ENCODE measurements at regions not wholly inside any gene's neighbourhood (a gene's known extent, or its start where the extent isn't known, plus 50 kb on each side); places are given as distances from the start of the nearest gene placed in this dataset.

DNA sequence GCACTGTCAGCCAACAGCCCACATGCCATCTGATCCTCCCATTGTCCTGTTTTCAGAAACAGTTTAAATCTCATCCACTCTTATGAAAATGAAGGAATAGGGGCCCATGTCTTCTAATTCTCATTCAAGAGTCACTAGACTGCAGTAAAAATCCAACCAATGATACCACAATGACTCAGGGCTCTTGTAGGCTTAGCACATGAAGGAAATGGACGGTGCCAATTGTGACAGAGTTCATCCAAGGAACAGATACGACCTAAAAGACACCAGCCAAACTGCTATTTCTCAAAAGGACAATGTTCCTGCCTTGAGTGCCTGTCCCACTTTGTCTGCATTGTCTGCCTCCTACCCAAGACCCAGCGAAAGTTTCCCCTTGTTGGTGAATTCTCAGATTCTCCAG, 204.8 kb upstream of the COX10 start:
- TF ChIP-seq CTCF (conservative IDR thresholded peaks at IDR 0.05) = no peak
- TF ChIP-seq ZFX (IDR thresholded peaks at IDR 0.05) = no peak

GRCh38 chr17:13865650-13866049, 203.7 kb upstream of the COX10 start:
- H3K27ac ChIP-seq = no peak overlapping the region
- TF ChIP-seq CTCF (conservative IDR thresholded peaks at IDR 0.05) (no peak), ZFX (IDR thresholded peaks at IDR 0.05) (no peak)

More for the DNA sequence above, 204.8 kb upstream of the COX10 start:
- H3K27ac ChIP-seq = no peak overlapping the region

DNA sequence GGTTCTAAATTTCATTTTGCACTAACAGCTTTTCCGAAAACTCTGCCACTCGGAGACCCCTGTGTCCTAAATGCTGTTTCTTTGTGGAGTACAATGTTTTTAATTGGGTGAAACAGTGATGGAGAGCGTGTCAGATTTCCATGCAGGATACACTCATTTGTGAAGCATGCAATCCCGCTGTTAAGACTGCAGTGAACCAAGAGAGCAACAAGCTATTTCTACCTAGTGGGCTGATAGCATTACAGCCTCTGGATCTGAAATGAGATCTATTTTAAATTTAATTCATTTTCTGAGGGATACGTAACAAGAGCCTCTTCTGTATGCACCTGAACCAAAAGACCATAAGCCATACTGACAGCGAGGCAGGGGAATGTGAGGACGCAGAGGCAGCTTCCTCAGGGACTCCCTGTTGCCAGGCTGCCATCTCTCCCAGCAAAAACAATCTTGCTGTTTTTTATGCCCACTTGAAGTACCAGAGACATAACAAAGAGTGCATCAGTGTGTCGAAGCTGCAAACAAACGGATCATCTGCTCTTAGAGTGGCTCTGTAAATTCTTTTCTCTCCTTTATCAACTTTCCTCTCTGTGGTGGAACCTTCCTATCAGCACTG, 199.9 kb upstream of the COX10 start:
- TF ChIP-seq ZFX (IDR thresholded peaks at IDR 0.05) (no peak), CTCF (conservative IDR thresholded peaks at IDR 0.05) (no peak)

GRCh38 chr17:13871261-13871660, 198.0 kb upstream of the COX10 start:
- no peak overlapping the region for H3K27ac ChIP-seq
- TF ChIP-seq ZFX (IDR thresholded peaks at IDR 0.05) (no peak), CTCF (conservative IDR thresholded peaks at IDR 0.05) (no peak)

More for the DNA sequence above, 199.9 kb upstream of the COX10 start:
- no peak overlapping the region for H3K27ac ChIP-seq

DNA sequence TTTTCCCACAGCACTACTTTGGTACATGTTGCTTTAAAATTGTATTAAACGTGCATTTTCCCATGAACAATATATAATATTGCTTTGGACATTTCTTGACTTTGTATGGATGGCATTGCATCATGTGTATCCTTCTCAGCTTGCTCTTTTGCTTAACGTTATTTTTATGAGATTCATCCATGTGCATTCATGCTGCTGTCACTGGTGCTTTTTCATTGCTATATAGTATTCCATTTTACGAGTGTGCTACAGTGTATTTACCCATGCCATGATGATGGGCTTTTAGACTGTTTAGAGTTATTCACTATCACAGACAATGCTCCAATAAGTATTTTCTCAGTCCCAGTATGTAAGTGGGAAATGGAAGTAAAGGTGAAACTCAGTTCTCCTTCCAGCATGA, 195.2 kb upstream of the COX10 start:
- TF ChIP-seq ZFX (IDR thresholded peaks at IDR 0.05) = no peak
- TF ChIP-seq CTCF (conservative IDR thresholded peaks at IDR 0.05) = no peak

DNA sequence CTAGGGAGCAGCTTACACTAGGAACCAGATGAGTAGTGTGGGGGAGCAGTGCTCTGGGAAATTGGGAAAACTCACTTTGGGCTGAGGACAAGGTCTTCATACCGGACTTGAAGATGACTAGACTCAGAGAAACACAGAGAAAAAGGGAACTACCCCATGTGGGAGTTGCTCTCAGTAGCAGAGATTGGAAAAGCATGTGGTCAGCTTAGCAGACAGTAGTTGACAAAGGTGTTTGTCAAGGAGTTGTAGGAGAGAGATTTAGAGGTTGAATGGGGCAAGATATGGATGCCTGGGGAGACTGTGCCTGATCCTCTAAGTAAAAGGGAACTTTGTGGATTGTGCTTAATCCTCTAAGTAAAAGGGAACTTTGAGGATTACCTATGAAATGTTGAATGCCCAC, 194.5 kb upstream of the COX10 start:
- H3K27ac ChIP-seq = no peak overlapping the region
- TF ChIP-seq CTCF (conservative IDR thresholded peaks at IDR 0.05) (no peak), ZFX (IDR thresholded peaks at IDR 0.05) (no peak)

More for the DNA sequence above, 195.2 kb upstream of the COX10 start:
- no peak overlapping the region for H3K27ac ChIP-seq

GRCh38 chr17:13879961-13880466, 189.3 kb upstream of the COX10 start:
- TF ChIP-seq ZFX (IDR thresholded peaks at IDR 0.05) (no peak), CTCF (conservative IDR thresholded peaks at IDR 0.05) (no peak)
- no peak overlapping the region for H3K27ac ChIP-seq

All from C4-2B (cell line).